HepG2 (cell line): ENCODE measurements at regions not wholly inside any gene's neighbourhood (a gene's known extent, or its start where the extent isn't known, plus 50 kb on each side); places are given as distances from the start of the nearest gene placed in this dataset.

Experiments
- ATAC-seq: fragments of 200-7000 bp; cut with Tn5 transposase; 3 replicates; pipeline ENCODE4 v1.9.1; 2020; ENCODE audit warnings: mild to moderate bottlenecking, moderate library complexity
- BruUV-seq: library from RNA; stranded (reverse); fragments of 400-500 nt; replicated peaks from 2 replicates; lab custom pipeline; 2021; lab: Mats Ljungman, UMichigan
- CTCF ChIA-PET: fragments of 300-600 bp; formaldehyde crosslinking; extraction: SDS; loops from one replicate; lab custom pipeline; 2021; ENCODE audit warnings: low total read pairs, inconsistent platforms, low intra/inter-chr PET ratio; lab: Yijun Ruan, JAX
- POLR2A ChIA-PET: fragments of 350-600 bp; sonication (Branson Sonifier 250); formaldehyde crosslinking; loops from one replicate; lab custom pipeline; 2020; ENCODE audit warnings: antibody characterized with exemption, inconsistent platforms; lab: Yijun Ruan, JAX
- DNase-seq: peaks from one replicate; pipeline ENCODE4 v3.0.0-alpha.2; 2015; ENCODE audit warnings: low spot score
- FAIRE-seq: peaks from 3 replicates; lab custom pipeline; 2011; peaks lifted over from hg19 to GRCh38; lab: Jason Lieb, UNC
- H2AFZ ChIP-seq: one replicate; pipeline ENCODE4 v1.6.1; 2011; ENCODE audit warnings: low read length, inconsistent platforms
- H3K27ac ChIP-seq: fragments of 300-600 bp; 3 replicates; pipeline ENCODE4 v1.8.0; 2011; ENCODE audit warnings: mixed run types, mild to moderate bottlenecking, mixed read lengths, low read length, inconsistent platforms; ENCODE audit not compliant: insufficient read depth; ENCODE audit errors: extremely low read length
- H3K27me3 ChIP-seq, 2 experiments: fragments of 200-600 bp in 1 of 2; 2 replicates in 1 of 2; 3 replicates in 1 of 2; pipeline versions ENCODE4 v1.6.0 to v1.8.0; 2011; ENCODE audit warnings: low read length in 2 of 2, mild to moderate bottlenecking in 2 of 2, moderate library complexity in 2 of 2, inconsistent platforms in 1 of 2; ENCODE audit not compliant: insufficient read depth in 2 of 2, control insufficient read depth in 1 of 2
- H3K36me3 ChIP-seq, 2 experiments: fragments of 200-600 bp in 1 of 2; replicated peaks in 1 of 2; 2 replicates in 1 of 2; 3 replicates in 1 of 2; pipeline versions ENCODE4 v1.5.1 to v1.8.0; 2011; ENCODE audit warnings: low read length in 2 of 2, inconsistent platforms in 1 of 2; ENCODE audit not compliant: insufficient read depth in 2 of 2, control insufficient read depth in 1 of 2
- H3K4me1 ChIP-seq: 2 replicates; pipeline ENCODE4 v1.5.1; 2012; ENCODE audit warnings: low read length, inconsistent platforms; ENCODE audit not compliant: insufficient read depth
- H3K4me2 ChIP-seq: 2 replicates; pipeline ENCODE4 v1.6.0; 2011; ENCODE audit warnings: low read depth, low read length, inconsistent platforms
- H3K4me3 ChIP-seq, 3 experiments: fragments of 200-600 bp in 1 of 3; sonication (generic), shearing (Covaris generic) in 1 of 3; replicated peaks in 1 of 3; 2 replicates each; pipeline ENCODE4 v1.5.1; 2011 to 2016; ENCODE audit warnings: low read length in 3 of 3, inconsistent platforms in 2 of 3, low read depth in 2 of 3, mild to moderate bottlenecking in 2 of 3, control low read depth in 1 of 3, mixed read lengths in 1 of 3; ENCODE audit not compliant: insufficient read depth in 1 of 3
- H3K79me2 ChIP-seq: one replicate; pipeline ENCODE4 v1.6.1; 2011; ENCODE audit warnings: low read length, inconsistent platforms; ENCODE audit not compliant: insufficient read depth
- H3K9ac ChIP-seq: 2 replicates; pipeline ENCODE4 v1.6.0; 2011; ENCODE audit warnings: mild to moderate bottlenecking, low read depth, low read length, inconsistent platforms; ENCODE audit not compliant: insufficient read depth
- H3K9me3 ChIP-seq: 2 replicates; pipeline ENCODE4 v1.5.1; 2012; ENCODE audit warnings: mild to moderate bottlenecking, low read length
- H4K20me1 ChIP-seq: 2 replicates; pipeline ENCODE4 v1.6.0; 2011; ENCODE audit warnings: inconsistent platforms, mild to moderate bottlenecking, low read length, moderate library complexity; ENCODE audit not compliant: insufficient read depth
- ARID3A ChIP-seq: IDR thresholded peaks from 2 replicates; pipeline ENCODE4 v1.6.1; 2012; ENCODE audit warnings: low read depth, low read length, improper control_type of control experiment
- ATF5 ChIP-seq: sonication (generic); formaldehyde crosslinking; IDR thresholded peaks from 2 replicates; pipeline ENCODE4 v1.4.0; 2020; ENCODE audit warnings: mild to moderate bottlenecking, low read depth, missing genetic modification reagents
- ELF3 ChIP-seq: IDR thresholded peaks from 2 replicates; pipeline ENCODE4 v1.6.1; 2016; ENCODE audit warnings: missing genetic modification reagents, missing compliant biosample characterization
- FOSL2 ChIP-seq: sonication (generic); formaldehyde crosslinking; IDR thresholded peaks from 2 replicates; pipeline ENCODE4 v1.4.0; 2020; ENCODE audit warnings: missing genetic modification reagents
- IKZF4 ChIP-seq: sonication (generic); formaldehyde crosslinking; IDR thresholded peaks from 2 replicates; pipeline ENCODE4 v1.5.1; 2020; ENCODE audit warnings: borderline replicate concordance, mild to moderate bottlenecking, low read depth, missing genetic modification reagents; ENCODE audit errors: not compliant biosample characterization
- JDP2 ChIP-seq: sonication (generic); formaldehyde crosslinking; IDR thresholded peaks from 2 replicates; pipeline ENCODE4 v1.8.1; 2022; ENCODE audit warnings: missing genetic modification reagents, borderline replicate concordance
- MAX ChIP-seq: IDR thresholded peaks from 2 replicates; pipeline ENCODE4 v1.6.1; 2012; ENCODE audit warnings: inconsistent platforms
- MTF2 ChIP-seq: sonication (generic); formaldehyde crosslinking; IDR thresholded peaks from 2 replicates; pipeline ENCODE4 v1.5.0; 2020; ENCODE audit warnings: missing genetic modification reagents, borderline replicate concordance
- POGZ ChIP-seq: sonication (generic); formaldehyde crosslinking; IDR thresholded peaks from 2 replicates; pipeline ENCODE4 v1.4.0; 2020; ENCODE audit warnings: mild to moderate bottlenecking, missing genetic modification reagents
- RARA ChIP-seq: IDR thresholded peaks from 2 replicates; pipeline ENCODE4 v1.6.1; 2016; ENCODE audit warnings: missing genetic modification reagents, missing compliant biosample characterization
- REXO4 ChIP-seq: sonication (generic); formaldehyde crosslinking; IDR thresholded peaks from 2 replicates; pipeline ENCODE4 v1.8.0; 2022; ENCODE audit warnings: missing genetic modification reagents, mild to moderate bottlenecking, borderline replicate concordance
- SAP130 ChIP-seq: IDR thresholded peaks from 2 replicates; pipeline ENCODE4 v1.6.1; 2016; ENCODE audit warnings: low read depth
- SIN3A ChIP-seq: IDR thresholded peaks from 2 replicates; pipeline ENCODE4 v1.6.1; 2011; ENCODE audit warnings: low read depth, mild to moderate bottlenecking, control low read depth, low read length, borderline replicate concordance
- SIX1 ChIP-seq: sonication (generic); formaldehyde crosslinking; IDR thresholded peaks from 2 replicates; pipeline ENCODE4 v1.4.0; 2020; ENCODE audit warnings: missing genetic modification reagents, borderline replicate concordance
- SNRNP70 ChIP-seq: fragments of 200-400 bp; formaldehyde crosslinking; IDR thresholded peaks from 2 replicates; pipeline ENCODE4 v1.6.1; 2017; ENCODE audit warnings: mild to moderate bottlenecking, low read depth, low read length, moderate library complexity
- TARDBP ChIP-seq: sonication (generic); formaldehyde crosslinking; IDR thresholded peaks from 2 replicates; pipeline ENCODE4 v1.8.0; 2022; ENCODE audit warnings: mild to moderate bottlenecking, missing genetic modification reagents
- TEAD2 ChIP-seq: sonication (generic); formaldehyde crosslinking; IDR thresholded peaks from 2 replicates; pipeline ENCODE4 v1.9.0; 2021; ENCODE audit warnings: missing genetic modification reagents
- XRCC5 ChIP-seq: fragments of 200-400 bp; formaldehyde crosslinking; optimal IDR thresholded peaks from 2 replicates; pipeline ENCODE3; 2017; ENCODE audit warnings: mild to moderate bottlenecking, low read length
- ZNF512 ChIP-seq: sonication (generic); formaldehyde crosslinking; IDR thresholded peaks from 2 replicates; pipeline ENCODE4 v1.4.0; 2020; ENCODE audit warnings: mild to moderate bottlenecking, missing genetic modification reagents
- ZNF660 ChIP-seq: sonication (generic); formaldehyde crosslinking; IDR thresholded peaks from 2 replicates; pipeline ENCODE4 v1.5.1; 2020; ENCODE audit warnings: mild to moderate bottlenecking, low read depth, missing genetic modification reagents, borderline replicate concordance
- ZNF678 ChIP-seq: sonication (generic); formaldehyde crosslinking; IDR thresholded peaks from 2 replicates; pipeline ENCODE4 v1.4.0; 2020; ENCODE audit warnings: mild to moderate bottlenecking, missing genetic modification reagents
- ZZZ3 ChIP-seq: sonication (generic); formaldehyde crosslinking; IDR thresholded peaks from 2 replicates; pipeline ENCODE4 v1.4.0; 2020; ENCODE audit warnings: missing genetic modification reagents, mild to moderate bottlenecking, borderline replicate concordance
- WGBS: methylation state at CpG from one replicate; pipeline ENCODE4 v1.1.6; 2017; ENCODE audit warnings: low lambda C conversion rate; 5-methylcytosine and 5-hydroxymethylcytosine counted together
- in situ Hi-C: cut with HindIII; loops from 2 replicates; pipeline ENCODE4 v1.10.0; 2017; ENCODE audit warnings: low pct_unique_long_range_greater_than_20kb; ENCODE audit not compliant: extremely low pct_ligation_motif_present
- intact Hi-C: fragments of 100-400 bp; cut with micrococcal nuclease; formaldehyde crosslinking; loops from one replicate; pipeline ENCODE4 v1.10.0; 2022; ENCODE audit not compliant: unreplicated experiment

GRCh38 chr5:14959399-14960119 lies 88.0 kb upstream of the ANKH start:
- no peak overlapping the region for H3K27ac ChIP-seq
- H3K4me2 ChIP-seq = peak overlapping the region; percentile 25
- H3K9ac ChIP-seq = no peak overlapping the region
- H3K27me3 ChIP-seq = peaks cover 1 to 8% of the 10 kb centered on the region in 2 experiments; a peak in 3 of 5 replicates
- no peaks in the 10 kb centered on the region for H3K79me2 ChIP-seq
- H3K4me3 ChIP-seq = no peak overlapping the region
- BruUV-seq = no TSS peak
- DNase-seq = peak; percentile 30
- intact Hi-C loops (no loop called here), in situ Hi-C loops (loop anchor here (5.0 kb wide), 1 partner anchor 43 kb away; no protein-coding TSS in a partner anchor)
- 11% methylated on average over 11 of the region's 12 CpGs for WGBS
- H2AFZ ChIP-seq = no peak overlapping the region
- H3K9me3 ChIP-seq = no peaks in the 10 kb centered on the region
- peak; percentile 85 for ATAC-seq
- peaks cover 36% of the 10 kb centered on the region for H3K4me1 ChIP-seq
- ChIA-PET POLR2A (no interaction called here), CTCF (no interaction called here)
- H3K36me3 ChIP-seq = no peaks in the 10 kb centered on the region
- H4K20me1 ChIP-seq = no peaks in the 10 kb centered on the region
- FAIRE-seq = no peak
- TF ChIP-seq ELF3 (CRISPR knock-in tag) (no peak), MAX (no peak), FOSL2 (CRISPR knock-in tag) (peak; percentile 66), JDP2 (CRISPR knock-in tag) (no peak), TARDBP (no peak), RARA (CRISPR knock-in tag) (peak; percentile 33; the same call in 1 of the 2 replicates), SAP130 (0 out of 2 replicates have a peak, but pooled peaks have one; percentile 11), IKZF4 (no peak), SIX1 (CRISPR knock-in tag) (peak; percentile 74; the same call in 1 of the 2 replicates), ARID3A (no peak), ZNF678 (CRISPR knock-in tag) (no peak), REXO4 (CRISPR knock-in tag) (no peak), ZZZ3 (CRISPR knock-in tag) (no peak), SNRNP70 (no peak), XRCC5 (peak; percentile 41), ZNF660 (CRISPR knock-in tag) (no peak), SIN3A (no peak), MTF2 (no peak), ZNF512 (CRISPR knock-in tag) (no peak), POGZ (CRISPR knock-in tag) (no peak), TEAD2 (CRISPR knock-in tag) (no peak), ATF5 (CRISPR knock-in tag) (no peak)
